ENCODE measurements at regions not wholly inside any gene's neighbourhood (a gene's known extent, or its start where the extent isn't known, plus 50 kb on each side); places are given as distances from the start of the nearest gene placed in this dataset.
A peak's percentile ranks its signal among the peaks of the same experiment; 100 is the strongest.
"Not testable (repeated sequence)": the region's sequence is repeated elsewhere in the genome, so short reads cannot be mapped to it uniquely, and the experiment has no call there.

DNA sequence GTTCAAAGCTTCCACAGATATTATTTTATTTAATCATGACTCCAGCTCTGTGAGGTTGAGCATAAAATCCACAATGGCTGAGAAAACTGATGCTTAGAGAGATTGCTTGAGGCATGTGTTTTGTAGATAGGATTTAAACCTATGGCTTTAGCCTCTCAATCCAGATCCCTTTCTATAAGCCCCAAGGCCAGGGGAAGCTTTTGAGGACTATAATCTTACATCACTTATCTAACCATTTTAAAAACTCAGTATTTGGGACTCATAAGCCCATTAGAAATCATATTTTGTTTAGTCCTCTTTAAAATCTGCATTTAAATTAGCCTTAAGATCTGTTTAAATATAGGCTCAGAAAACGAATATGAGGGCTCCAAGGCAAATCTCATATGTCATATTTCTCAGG is 135.4 kb upstream of the SERPINE2 start:
- DNase-seq, result no peak

DNA sequence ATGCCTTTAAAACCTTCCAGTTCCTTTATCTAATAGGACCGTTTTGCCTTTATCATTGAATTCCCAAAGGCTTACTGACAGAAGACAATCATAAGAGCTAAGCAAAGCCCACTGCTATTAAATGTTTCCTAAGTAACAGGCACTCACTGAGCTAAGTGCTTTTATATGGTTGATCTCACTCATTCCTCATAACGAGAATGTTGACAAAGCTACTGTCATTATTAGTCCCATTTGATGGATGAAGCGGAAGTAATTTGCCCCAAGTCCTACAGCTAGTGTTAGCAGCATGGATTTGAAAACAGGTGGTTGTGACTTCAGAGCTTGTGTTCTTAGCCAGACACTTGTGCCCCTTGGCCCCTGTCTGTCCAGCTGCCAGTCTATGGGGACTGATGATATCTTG is 134.8 kb upstream of the SERPINE2 start:
- DNase-seq, result peak; percentile 99

DNA sequence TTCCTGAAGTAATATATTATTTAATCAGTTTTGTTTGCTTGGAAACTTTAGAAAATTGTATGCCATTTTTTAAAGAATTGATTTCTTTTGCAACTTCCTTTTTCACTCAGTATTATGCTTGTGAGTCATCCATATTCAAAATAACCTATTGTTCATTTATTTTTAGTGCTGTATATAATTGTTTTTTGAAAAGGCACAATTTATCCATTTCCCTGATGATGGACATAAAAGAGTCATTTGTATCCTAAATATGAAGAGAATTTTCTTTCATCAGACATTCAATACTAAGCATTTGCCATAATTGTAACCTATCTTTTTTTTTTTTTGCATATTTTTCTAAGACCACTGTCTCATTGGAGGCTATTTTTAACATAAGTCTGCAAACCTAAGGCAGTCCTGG is 134.1 kb upstream of the SERPINE2 start:
- no peak for DNase-seq

DNA sequence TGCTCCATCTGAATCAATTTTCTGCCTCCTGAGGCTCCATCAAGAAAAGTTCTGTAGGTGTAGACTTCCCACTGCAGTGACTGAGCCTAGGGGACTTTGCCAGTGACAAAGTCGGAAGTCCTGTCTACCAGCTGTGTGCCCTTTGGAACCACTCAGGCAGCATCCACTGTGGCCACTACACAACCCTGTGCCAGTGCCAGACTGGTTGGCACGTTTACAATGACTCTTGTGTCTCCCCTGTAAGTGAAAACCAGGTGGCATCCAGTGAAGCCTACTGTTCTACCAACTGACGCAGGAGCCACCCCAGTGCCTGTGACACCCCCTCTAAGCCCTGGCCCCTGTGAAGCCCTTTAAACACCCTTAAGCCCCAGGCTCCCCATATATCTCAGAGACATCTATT is 132.1 kb upstream of the SERPINE2 start:
- DNase-seq, result no peak

DNA sequence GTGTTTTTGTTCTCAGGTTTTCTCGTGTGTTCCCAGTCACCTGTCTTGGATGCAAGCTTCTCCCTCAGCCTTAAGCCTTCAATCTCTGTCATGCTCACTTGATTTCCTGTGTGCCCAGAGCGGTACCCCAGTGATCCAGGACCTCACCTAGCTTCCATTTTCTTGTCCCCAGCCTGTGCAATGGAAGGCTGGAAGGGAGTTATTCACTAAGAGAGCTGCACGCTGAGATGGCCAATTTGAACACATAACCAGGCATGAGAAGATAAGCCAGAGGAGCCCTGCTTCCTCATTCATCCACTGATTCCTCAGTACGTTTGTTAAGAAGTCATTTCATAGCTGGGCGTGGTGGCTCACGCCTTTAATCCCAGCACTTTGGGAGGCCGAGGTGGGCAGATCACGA is 130.8 kb upstream of the SERPINE2 start:
- no peak for DNase-seq

DNA sequence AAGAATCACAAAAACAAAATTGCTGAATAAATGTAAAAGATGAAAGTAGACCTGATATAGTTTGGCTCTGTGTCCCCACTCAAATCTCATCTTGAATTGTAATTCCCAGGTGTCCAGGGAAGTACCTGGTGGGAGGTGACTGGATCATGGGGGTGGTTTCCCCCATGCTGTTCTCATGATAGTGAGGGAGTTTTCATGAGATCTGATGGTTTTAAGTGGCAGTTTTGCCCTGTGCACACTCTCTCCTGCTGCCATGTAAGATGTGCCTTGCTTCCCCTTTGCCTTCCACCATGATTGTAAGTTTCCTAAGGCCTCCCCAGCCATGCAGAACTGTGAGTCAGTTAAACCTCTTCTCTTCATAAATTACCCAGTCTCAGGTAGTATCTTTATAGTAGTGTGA is 128.7 kb upstream of the SERPINE2 start:
- DNase-seq, result not testable (repeated sequence)

DNA sequence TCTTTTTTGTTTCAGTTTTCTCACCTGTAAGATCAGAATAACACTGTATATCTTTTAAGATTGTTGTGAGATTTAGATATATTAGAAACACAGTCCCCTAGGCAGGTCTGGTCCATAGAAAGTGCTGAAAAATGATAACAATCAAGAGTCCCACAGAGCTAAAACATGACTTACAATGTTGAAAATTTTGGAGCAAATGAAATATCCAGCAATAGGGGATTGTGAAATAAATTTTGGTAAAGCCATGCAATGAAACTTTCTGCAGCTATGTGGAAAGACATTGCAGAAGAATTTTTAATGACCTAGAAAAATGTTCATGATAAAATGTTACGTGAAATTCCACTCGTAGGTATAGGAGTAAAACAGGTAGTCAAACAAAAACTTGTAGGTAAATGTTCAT is 127.6 kb upstream of the SERPINE2 start:
- DNase-seq, result no peak

DNA sequence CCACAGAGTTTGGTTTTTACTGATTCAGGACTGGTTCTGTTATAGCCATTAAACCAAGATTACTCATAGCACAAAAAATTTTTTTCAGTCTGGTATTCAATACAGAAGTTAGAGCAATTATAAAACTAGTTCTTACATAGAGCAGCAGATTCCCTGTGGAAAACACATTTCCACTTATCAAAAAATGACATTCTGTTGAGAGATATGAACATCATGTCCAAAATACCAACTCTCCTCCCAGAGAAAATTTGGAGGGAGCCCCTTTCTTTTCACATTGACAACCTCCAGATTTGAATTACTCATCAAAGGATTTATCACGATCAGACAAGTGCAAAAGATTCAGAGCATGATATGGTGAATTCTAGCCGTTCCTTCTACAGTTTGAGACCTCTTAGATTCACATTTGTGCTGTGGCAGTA is 126.8 kb upstream of the SERPINE2 start:
- DNase-seq, result no peak

DNA sequence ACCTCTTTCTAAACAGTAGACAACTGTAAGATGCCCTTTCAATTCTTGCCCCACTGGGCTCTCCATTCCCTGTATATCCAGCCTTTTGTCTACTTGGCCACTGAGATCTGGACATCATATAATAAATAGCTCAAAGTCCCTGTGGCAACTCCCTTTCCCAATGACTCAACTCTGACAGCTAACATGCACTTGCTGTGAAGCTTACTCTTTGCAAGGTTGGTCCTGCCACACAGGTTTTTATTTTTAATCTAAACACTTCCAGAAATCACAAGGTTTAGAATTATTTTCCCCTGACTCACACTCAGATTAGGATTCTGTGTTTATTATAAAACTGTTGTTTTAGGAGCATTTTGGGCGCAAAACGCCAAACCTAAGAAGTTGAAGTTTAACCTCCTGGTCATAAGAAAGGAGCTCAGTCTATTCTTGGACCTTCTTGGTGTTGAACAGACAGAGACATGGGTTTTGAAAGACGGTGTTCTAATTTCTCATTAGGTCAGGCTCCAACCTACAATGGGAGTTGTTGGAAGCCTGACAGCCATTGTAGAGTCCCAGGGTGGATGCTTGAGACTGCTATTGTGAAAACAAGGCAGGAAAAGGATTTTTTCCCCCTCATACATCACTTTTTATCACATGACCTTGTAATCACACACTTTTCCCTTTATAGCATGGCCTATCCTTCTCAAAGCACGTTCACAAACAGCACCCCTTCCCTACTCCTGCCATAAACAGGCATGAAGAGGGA is 124.7 kb upstream of the SERPINE2 start:
- no peak for DNase-seq

DNA sequence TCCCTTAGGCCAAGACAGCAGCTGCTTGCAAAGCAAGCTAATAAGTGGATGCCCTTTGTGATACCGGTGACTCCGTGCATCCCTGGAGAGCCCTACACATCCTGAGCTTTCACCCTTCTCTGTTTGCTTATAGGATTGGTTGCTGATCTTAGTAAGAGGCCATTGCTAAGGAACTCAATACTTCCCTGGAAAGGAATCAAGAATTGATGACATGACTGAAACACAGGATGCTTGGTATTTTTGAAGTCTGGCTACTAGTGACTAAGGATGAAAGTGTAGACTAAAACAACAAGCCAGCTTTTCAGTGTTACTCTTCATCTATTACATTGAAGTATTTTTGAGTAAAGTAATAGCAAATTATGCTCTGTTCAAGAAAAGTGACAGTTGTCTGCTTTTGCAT is 123.0 kb upstream of the SERPINE2 start:
- peak; percentile 19 for DNase-seq

DNA sequence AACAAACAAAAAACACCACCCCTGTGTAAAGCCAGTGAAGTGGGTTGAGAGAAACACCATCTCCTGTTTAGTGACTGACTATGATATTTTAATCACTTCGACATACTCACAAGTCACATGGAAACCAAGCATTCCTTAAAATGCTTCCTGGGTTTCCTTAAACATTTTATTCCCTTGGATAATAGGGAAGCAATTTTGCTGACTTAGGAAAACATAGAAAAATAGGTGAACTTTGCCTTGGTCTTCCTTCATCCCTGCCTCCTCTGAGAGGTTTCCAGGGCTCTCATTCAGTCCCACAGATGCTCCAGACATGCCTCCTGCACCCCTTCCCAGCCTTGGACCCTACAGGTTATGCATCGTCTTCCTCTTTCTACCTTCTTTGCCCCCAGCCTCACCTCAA is 122.6 kb upstream of the SERPINE2 start:
- DNase-seq, result no peak

DNA sequence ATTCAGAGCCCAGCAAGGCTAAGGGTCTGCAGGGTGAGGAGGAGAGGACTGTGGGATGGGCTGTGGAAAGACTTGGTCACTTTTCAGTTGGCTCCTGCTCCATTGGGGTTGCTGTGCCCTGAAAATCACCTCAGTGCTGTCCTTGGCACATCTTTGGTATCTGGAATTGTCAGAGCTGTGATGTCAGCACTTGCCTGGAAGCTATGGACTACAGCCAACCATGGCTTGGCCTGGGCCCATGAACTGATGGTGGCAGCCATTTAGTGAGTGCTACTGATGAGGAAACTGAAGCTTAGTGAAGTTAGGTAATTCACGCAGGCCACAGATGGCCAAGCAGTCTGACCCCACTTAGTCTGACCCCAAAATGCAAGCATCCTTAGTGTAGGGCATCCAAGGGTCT is 121.8 kb upstream of the SERPINE2 start:
- DNase-seq, result no peak

DNA sequence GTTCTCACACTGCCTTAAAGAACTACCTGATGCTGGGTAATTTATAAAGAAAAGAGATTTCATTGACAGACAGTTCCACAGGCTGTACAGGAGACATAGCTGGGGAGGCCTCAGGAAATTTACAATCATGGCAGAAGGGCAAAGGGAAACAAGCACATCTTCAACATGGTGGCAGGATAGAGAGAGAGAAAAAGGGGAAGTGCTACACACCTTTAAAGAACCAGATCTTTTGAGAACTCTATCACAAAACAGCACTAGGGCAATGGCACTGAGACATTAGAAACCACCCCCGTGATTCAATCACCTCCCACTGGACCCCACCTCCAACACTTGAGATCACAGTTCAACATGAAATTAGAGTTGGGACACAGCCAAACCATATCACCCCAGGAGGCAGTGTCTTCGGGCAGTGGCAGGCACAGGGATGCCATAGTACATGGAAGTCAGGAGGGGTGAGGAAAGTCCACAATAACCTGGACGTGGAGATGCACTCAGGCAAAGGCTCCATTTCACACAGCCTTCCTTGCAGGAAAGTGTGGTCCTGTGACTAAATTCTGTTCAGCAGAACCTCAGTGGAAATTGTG is 120.4 kb upstream of the SERPINE2 start:
- DNase-seq, result no peak

DNA sequence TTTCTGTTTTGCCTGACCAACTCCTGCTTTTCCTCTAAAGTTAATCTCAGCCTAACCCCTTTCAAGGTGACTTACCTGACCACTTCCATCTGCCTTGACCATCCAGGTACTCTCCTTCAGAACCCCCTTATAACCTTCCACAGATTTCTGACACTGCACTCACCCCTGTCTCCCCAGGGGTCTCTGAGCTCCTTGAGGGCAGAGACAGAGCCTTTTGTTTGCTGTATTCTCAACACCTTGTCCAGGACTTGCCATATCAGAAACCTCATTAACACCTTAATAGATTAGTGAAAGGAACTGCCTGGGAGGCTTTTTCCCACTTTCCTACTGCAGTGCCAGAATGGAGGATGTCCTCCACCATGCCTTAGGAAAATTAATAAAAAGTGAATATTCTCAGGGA is 119.7 kb upstream of the SERPINE2 start:
- DNase-seq, result no peak

DNA sequence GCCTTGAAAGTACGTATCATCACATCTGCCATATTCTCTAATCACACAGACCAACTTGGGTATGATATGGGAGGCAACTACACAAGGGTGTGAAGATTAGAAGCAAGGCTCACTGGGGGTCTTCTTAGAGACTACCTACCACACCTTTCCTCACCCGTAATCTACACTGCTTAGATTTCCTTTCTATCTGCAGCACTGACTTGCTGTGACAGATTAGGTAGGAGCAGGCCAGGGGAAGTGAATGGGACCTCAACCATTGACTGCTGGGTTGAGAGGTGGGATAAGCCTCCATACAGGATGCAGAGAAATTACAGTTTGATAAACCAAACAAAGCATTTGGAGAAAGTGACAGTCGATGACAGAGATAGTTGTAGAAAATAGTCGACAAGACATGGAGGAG is 119.0 kb upstream of the SERPINE2 start:
- no peak for DNase-seq

DNA sequence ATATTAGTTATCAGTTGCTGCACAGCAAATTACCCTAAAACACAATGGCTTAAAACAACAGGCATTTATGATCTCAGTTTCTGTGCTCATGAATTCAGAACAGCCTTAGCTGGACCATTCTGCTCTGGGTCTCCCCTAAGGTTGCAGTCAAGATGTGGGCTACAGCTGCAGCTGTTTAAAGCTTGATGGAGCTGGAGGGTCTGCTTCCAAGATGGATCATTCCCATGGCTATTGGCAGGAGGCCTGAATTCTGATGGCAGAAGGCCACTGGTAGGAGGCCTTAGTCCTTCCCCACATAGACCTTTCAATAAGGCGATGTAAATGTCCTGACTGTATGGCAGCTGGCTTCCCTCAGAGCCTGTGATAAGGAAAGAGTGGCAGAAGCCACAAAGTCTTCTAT is 118.6 kb upstream of the SERPINE2 start:
- DNase-seq, result no peak

DNA sequence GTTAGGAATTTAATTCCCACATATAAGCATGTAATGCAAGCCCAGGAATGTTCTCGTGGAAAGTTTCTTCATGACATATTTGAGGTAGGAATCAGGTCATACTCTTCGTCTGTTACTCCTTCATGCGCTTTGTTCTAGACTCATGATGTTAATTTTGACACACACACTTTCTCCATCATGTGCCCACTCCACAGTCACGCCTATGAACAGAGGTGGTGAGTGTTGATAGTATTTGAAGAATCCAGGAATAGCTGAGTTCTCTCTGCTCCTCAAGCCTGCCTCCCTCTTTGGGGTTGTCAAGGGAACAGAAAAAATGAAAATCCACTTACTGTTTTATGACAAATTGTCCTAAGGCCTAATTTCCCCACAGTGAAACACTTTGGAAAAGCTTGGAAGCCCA is 117.3 kb upstream of the SERPINE2 start:
- DNase-seq, result no peak

DNA sequence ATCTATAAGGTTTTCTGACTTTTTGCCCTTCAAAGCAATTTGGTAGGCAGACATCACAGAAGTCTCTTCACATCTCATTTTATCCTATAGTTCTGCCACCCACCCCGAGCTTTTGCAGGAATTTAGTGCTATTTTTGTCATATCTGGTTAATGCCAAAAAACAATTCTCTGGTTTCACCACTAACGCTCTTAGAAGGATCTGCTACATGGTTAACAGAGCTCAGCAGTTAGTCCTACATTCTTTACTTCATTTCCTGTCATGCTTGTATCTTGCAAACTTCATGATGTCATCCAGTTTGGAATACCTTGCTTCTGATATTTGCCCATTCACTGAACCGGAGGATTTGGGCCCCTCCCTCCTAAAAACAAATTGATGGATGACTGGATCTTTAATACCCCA is 116.8 kb upstream of the SERPINE2 start:
- no peak for DNase-seq

DNA sequence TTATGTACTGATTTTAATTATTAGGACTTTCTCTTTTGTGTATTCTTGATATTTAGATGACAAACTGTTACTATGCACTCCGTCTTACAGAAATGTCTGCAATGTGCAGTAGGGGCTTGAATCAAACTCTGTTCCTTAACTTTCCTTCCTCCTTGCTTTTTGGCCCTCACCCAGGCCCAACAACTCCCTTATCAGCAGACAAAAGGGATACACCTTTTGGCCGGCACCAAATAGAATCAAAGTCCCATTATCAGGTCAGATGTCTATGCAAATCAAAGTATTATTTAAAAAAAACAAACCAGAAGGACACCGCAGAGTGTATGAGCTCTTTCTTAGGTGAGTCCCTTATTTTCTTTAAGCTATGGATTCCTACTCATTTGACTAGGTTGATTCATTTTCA is 116.3 kb upstream of the SERPINE2 start:
- DNase-seq, result no peak

DNA sequence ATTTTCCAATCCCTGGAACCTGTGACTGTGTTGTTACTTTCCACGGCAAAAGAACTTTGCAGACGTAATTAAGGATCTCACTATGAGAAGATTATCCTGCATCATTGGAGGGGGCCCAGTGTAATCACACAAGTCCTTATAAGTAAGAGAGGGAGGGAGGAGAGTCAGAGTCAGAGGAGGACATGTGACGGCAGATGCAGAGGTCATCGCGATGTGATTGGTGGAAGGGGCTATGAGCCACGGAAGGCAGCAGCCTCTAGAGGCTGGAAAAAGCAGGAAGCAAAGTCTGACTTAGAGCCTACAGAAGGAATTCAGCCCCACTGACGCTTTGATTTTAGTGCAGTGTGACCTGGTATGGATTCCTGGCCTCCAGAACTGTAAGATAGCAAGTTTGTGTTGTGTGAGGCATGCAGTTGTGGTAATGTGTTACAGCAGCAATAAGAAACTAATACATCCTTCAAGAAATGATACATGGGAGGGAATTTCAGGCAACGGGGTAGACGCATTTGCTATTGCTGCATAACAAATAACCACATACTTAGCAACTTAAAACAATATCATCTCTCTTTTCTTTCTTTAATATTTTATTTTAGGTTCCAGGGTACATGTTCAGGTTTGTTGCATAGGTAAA is 112.7 kb upstream of the SERPINE2 start:
- no peak for DNase-seq

DNA sequence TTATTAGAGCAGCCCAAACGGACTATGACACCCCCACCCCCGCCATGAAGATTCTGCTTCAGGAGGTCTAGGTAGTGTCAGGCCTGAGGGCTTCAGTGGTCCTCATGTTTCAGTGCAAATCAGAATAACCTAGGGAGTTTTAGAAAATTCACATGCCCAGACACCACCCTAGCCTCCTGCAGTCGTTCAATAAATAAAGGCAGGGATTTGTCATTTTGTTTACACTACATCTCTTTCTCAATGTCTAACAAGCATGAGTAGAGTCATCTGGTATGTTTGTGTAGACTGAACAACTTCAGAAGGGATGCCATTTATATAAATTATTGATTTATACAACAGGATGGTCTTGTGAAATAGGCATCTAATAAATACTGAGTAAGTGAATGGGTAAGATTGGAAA is 112.1 kb upstream of the SERPINE2 start:
- no peak for DNase-seq

DNA sequence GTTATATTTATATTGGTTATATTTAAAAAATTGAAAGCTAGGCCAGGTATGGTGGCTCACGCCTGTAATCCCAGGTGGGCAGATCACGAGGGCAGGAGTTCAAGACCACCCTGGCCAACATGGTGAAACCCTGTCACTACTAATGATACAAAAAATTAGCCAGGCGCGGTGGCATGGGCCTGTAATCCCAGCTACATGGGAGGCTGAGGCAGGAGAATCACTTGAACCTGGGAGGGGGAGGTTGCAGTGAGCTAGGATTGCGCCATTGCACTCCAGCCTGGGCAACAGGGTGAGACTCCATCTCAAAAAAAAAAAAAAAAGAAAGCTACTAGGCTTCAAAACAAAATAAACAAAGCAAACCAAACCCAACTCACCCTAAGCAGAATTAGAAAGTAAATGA is 109.0 kb upstream of the SERPINE2 start:
- not testable (repeated sequence) for DNase-seq

DNA sequence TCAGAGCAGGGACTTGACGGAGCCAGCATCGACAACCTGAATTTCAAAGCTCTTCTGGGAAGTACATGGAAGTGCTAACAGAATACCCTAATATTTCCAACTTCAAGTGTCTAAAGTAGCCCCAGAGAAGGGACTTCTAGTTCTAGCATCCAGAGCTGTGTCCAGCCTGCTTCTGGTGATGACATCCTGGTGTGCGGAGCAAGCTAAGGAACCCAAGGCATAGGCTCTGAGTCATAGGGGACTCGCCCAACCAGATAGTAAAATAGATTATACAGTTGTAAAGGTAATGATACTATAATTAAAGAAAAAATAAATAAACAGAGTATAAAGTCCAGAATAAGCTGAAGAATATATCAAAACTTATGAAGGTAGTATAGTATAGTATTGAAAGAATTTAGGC is 108.1 kb upstream of the SERPINE2 start:
- no peak for DNase-seq

DNA sequence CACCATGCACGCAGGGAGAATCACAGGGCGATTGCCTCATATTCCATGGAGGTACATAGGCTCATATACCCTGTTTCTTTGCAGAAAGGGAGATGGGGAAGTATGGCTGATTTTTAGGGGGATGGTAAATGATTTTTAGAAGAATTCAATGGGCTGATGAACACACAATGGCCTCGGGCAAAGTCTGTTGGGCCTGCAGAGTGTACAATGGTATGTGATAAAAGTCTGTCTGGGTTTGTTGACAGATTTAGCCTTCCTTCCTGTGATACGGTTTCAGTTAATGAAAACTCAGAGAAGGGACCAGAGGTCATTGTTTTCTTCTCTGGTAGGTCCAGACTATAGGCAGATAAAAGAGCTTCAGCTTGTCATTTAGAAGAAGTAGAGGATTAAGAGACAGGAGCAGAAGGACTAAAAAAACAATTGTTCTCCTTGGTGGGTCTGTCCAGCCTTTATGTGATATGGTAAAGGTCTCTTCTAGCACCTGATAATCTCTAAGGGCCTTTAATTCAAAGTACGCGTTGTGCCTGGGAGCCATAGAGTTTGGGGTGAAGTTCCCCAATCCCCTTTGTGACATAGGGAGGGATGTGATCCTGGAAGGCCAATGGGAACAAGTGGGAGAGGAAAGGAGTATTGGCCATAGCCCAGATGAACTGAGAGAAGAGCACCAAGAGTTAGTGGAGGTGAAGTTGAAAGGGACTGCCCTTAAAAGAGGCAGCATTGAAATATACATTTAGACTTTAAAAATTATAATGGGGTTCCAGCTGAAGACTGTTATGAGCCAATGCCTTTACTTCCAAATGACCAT is 107.5 kb upstream of the SERPINE2 start:
- no peak for DNase-seq

Data from NCI-H1436 treated with DMSO at 0.1 percent for 48 hours (cell line).